ENCODE measurements at regions not wholly inside any gene's neighbourhood (a gene's known extent, or its start where the extent isn't known, plus 50 kb on each side); places are given as distances from the start of the nearest gene placed in this dataset.
"Not testable (repeated sequence)": the region's sequence is repeated elsewhere in the genome, so short reads cannot be mapped to it uniquely, and the experiment has no call there.

- not testable (repeated sequence) for TF ChIP-seq CTCF (IDR thresholded peaks at IDR 0.05); ZFX (IDR thresholded peaks at IDR 0.05; ENCODE audit: borderline replicate concordance)
Observed at GRCh38 chr3:91466517-91466916, 2359.1 kb downstream of the EPHA3 start.

Measured in 22Rv1 (cell line).